ENCODE measurements at regions not wholly inside any gene's neighbourhood (a gene's known extent, or its start where the extent isn't known, plus 50 kb on each side); places are given as distances from the start of the nearest gene placed in this dataset.

DNA sequence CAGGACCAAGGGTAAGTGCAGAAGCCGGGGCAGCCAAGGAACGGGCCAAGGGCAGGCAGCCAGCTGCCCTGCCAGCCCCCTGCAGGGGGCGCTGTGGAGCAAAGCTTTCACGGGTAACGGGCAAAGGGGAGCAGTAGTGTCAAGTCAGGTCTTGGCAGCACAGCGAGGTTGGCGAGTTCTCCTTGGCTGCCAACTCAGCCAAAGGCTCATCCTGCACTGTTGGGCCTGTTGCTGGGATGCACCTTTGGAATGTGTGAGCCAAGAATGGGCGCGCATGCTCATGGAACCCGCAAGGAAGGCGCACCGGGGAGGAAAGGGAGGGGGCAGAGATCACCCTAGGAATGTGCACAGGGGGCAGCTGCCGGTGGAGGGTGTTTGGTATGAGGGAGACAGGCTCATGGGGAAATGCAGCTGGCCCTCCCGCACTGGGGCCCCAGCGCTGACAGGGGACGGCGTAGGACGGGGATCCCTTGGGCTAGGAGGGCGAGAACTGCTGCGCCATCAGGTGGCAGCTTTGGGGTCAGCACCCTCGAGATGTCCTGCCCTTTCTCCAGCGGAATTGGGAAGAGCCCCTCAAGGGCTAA lies 138.0 kb downstream of the ASCL4 start:
- 55% methylated on average over 14 of the region's 22 CpGs for WGBS (ENCODE audit: low lambda C conversion rate)
- Histone ChIP-seq H4K20me1 (ENCODE audit: insufficient read depth) (no peaks in the 10 kb centered on the region), H2AFZ (ENCODE audit: low read depth) (no peak overlapping the region), H3K79me2 (ENCODE audit: insufficient read depth) (no peaks in the 10 kb centered on the region), H3K4me1 (ENCODE audit: control insufficient read depth in 1 of 2, insufficient read depth in 2 of 2, low read depth in 1 of 2, low read length in 1 of 2) (no peaks in the 10 kb centered on the region), H3K27ac (ENCODE audit: low read depth in 2 of 2, low read length in 1 of 2) (no peak overlapping the region), H3K9me3 (no peaks in the 10 kb centered on the region), H3K9ac (no peak overlapping the region), H3K4me2 (no peak overlapping the region), H3K27me3 (ENCODE audit: insufficient read depth) (no peaks in the 10 kb centered on the region), H3K4me3 (ENCODE audit: low read depth in 2 of 2, low read length in 1 of 2) (peak overlapping the region; percentile 34 to 50; a peak in 3 of 4 replicates), H3F3A (replicated peaks; ENCODE audit: insufficient read depth) (no peaks in the 10 kb centered on the region), H3K36me3 (replicated peaks in 1 of 2; ENCODE audit: control insufficient read depth in 1 of 2, insufficient read depth in 2 of 2, low read length in 1 of 2) (no peaks in the 10 kb centered on the region), H3K9me2 (no peaks in the 10 kb centered on the region)
- CTCF ChIA-PET: interaction anchor here (0.9 to 2.4 kb wide), 13 partner anchors 9 to 706 kb away, joined by 3 to 10 read pairs (median 4); no protein-coding TSS in a partner anchor
- peak; percentile 69 for DNase-seq
- no peak for TF ChIP-seq NFIC (IDR thresholded peaks at IDR 0.05; ENCODE audit: borderline replicate concordance)
- TF ChIP-seq GABPA (IDR thresholded peaks at IDR 0.05; ENCODE audit: low read depth): no peak
- TF ChIP-seq, protein P1, sequence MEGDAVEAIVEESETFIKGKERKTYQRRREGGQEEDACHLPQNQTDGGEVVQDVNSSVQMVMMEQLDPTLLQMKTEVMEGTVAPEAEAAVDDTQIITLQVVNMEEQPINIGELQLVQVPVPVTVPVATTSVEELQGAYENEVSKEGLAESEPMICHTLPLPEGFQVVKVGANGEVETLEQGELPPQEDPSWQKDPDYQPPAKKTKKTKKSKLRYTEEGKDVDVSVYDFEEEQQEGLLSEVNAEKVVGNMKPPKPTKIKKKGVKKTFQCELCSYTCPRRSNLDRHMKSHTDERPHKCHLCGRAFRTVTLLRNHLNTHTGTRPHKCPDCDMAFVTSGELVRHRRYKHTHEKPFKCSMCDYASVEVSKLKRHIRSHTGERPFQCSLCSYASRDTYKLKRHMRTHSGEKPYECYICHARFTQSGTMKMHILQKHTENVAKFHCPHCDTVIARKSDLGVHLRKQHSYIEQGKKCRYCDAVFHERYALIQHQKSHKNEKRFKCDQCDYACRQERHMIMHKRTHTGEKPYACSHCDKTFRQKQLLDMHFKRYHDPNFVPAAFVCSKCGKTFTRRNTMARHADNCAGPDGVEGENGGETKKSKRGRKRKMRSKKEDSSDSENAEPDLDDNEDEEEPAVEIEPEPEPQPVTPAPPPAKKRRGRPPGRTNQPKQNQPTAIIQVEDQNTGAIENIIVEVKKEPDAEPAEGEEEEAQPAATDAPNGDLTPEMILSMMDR (IDR thresholded peaks at IDR 0.05): peak; percentile 61
- no peak for TF ChIP-seq TAF1 (IDR thresholded peaks at IDR 0.05; ENCODE audit: borderline replicate concordance, low read depth, low read length)
- no peak for TF ChIP-seq JUND (IDR thresholded peaks at IDR 0.05)
- POLR2A ChIA-PET: no interaction called here

DNA sequence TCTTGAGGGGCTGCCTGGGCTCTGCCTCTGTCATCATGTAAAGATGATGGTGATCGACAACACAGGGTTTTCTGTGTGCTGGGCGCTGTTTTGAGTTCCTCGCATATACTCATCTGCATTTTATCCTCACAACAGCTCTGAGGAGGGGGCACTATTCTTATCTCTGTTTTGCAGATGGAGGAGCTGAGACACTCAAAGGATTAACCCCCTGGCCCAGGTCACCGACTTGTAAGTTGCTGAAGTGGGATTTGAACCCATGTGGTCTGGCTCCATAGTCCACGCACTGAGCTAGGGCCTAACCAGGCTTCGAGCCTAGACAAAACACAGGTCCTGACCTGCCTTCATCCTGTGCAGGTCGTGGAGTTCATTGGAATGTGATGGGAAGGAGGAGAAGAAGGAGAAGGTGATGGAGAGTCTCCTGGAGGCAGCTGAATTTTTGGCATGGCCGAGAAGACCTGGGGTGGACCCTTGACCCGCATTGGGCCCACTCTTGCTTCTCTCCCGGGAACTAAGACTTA lies 140.0 kb downstream of the ASCL4 start:
- CTCF ChIA-PET: interaction anchor here (1.1 kb wide), 1 partner anchor 29 kb away, joined by 3 read pairs; no protein-coding TSS in a partner anchor
- H3K36me3 ChIP-seq (replicated peaks in 1 of 2; ENCODE audit: control insufficient read depth in 1 of 2, insufficient read depth in 2 of 2, low read length in 1 of 2): no peaks in the 10 kb centered on the region

More for the DNA sequence above, 140.0 kb downstream of the ASCL4 start:
- Histone ChIP-seq H3K4me2 (no peak overlapping the region), H3F3A (replicated peaks; ENCODE audit: insufficient read depth) (no peaks in the 10 kb centered on the region), H3K4me1 (ENCODE audit: control insufficient read depth in 1 of 2, insufficient read depth in 2 of 2, low read depth in 1 of 2, low read length in 1 of 2) (no peaks in the 10 kb centered on the region; a peak in 1 of 4 replicates), H3K27ac (ENCODE audit: low read depth in 2 of 2, low read length in 1 of 2) (no peak overlapping the region), H2AFZ (ENCODE audit: low read depth) (no peak overlapping the region), H3K4me3 (ENCODE audit: low read depth in 2 of 2, low read length in 1 of 2) (no peak overlapping the region), H3K9me2 (no peaks in the 10 kb centered on the region), H3K79me2 (ENCODE audit: insufficient read depth) (no peaks in the 10 kb centered on the region), H3K9ac (no peak overlapping the region), H3K9me3 (no peaks in the 10 kb centered on the region), H3K27me3 (ENCODE audit: insufficient read depth) (no peaks in the 10 kb centered on the region), H4K20me1 (ENCODE audit: insufficient read depth) (no peaks in the 10 kb centered on the region)
- 35% methylated on average over 10 of the region's 10 CpGs for WGBS (ENCODE audit: low lambda C conversion rate)
- TF ChIP-seq GABPA (IDR thresholded peaks at IDR 0.05; ENCODE audit: low read depth) (no peak), SIN3A (IDR thresholded peaks at IDR 0.05; ENCODE audit: borderline replicate concordance, low read depth, low read length) (no peak), FOXJ3 (CRISPR knock-in tag; IDR thresholded peaks at IDR 0.05) (no peak), FOSL2 (IDR thresholded peaks at IDR 0.05; ENCODE audit: borderline replicate concordance, low read depth) (no peak)
- TF ChIP-seq, protein P2, sequence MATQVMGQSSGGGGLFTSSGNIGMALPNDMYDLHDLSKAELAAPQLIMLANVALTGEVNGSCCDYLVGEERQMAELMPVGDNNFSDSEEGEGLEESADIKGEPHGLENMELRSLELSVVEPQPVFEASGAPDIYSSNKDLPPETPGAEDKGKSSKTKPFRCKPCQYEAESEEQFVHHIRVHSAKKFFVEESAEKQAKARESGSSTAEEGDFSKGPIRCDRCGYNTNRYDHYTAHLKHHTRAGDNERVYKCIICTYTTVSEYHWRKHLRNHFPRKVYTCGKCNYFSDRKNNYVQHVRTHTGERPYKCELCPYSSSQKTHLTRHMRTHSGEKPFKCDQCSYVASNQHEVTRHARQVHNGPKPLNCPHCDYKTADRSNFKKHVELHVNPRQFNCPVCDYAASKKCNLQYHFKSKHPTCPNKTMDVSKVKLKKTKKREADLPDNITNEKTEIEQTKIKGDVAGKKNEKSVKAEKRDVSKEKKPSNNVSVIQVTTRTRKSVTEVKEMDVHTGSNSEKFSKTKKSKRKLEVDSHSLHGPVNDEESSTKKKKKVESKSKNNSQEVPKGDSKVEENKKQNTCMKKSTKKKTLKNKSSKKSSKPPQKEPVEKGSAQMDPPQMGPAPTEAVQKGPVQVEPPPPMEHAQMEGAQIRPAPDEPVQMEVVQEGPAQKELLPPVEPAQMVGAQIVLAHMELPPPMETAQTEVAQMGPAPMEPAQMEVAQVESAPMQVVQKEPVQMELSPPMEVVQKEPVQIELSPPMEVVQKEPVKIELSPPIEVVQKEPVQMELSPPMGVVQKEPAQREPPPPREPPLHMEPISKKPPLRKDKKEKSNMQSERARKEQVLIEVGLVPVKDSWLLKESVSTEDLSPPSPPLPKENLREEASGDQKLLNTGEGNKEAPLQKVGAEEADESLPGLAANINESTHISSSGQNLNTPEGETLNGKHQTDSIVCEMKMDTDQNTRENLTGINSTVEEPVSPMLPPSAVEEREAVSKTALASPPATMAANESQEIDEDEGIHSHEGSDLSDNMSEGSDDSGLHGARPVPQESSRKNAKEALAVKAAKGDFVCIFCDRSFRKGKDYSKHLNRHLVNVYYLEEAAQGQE (IDR thresholded peaks at IDR 0.05; ENCODE audit: low read depth, low read length): no peak
- POLR2A ChIA-PET: no interaction called here
- no peak for DNase-seq

All from SK-N-SH (cell line).